ENCODE measurements at regions not wholly inside any gene's neighbourhood (a gene's known extent, or its start where the extent isn't known, plus 50 kb on each side); places are given as distances from the start of the nearest gene placed in this dataset.

DNA sequence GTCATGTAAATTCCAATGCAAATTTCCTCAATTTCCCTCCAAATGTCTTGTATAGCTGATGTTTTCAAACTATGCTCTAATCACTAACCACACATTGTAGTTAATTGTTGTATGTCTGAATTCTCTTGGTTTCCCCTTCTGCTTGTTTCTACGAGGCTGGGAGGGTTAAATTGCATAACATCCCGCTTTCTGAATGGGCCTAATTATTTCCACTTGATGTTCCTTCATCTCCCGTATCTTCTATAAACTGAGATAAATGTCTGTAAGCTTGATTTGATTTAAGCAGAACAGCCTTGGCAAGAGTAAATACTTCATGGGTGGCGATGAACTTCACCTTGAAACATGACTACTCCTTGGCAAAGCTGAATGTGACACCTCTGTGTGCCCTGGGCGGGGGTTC lies 72.2 kb downstream of the SERINC2 start:
- no peak for ATAC-seq
- Mint-ChIP-seq H3K9me3 (peaks cover 40% of the 10 kb centered on the region), H3K4me3 (no peak overlapping the region), H3K27me3 (ENCODE audit: low read depth) (peaks cover 3% of the 10 kb centered on the region; the same call in 1 of the 2 replicates), H3K27ac (no peak overlapping the region), H3K4me1 (peaks cover 22% of the 10 kb centered on the region), H3K36me3 (peaks cover 16% of the 10 kb centered on the region)
- TF ChIP-seq FOXK1 (CRISPR knock-in tag; IDR thresholded peaks at IDR 0.05) (no peak), HMGA2 (CRISPR knock-in tag; IDR thresholded peaks at IDR 0.05) (no peak), NFYB (CRISPR knock-in tag; conservative IDR thresholded peaks at IDR 0.05; ENCODE audit: low read depth) (no peak), RELA (CRISPR knock-in tag; IDR thresholded peaks at IDR 0.05; ENCODE audit: borderline replicate concordance) (no peak), NR3C1 (CRISPR knock-in tag; conservative IDR thresholded peaks at IDR 0.05; ENCODE audit: low read depth) (no peak), SOX15 (CRISPR knock-in tag; IDR thresholded peaks at IDR 0.05) (no peak)
- TF ChIP-seq, protein P1, sequence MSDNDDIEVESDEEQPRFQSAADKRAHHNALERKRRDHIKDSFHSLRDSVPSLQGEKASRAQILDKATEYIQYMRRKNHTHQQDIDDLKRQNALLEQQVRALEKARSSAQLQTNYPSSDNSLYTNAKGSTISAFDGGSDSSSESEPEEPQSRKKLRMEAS (CRISPR knock-in tag; IDR thresholded peaks at IDR 0.05): no peak
- TF ChIP-seq, protein P2, sequence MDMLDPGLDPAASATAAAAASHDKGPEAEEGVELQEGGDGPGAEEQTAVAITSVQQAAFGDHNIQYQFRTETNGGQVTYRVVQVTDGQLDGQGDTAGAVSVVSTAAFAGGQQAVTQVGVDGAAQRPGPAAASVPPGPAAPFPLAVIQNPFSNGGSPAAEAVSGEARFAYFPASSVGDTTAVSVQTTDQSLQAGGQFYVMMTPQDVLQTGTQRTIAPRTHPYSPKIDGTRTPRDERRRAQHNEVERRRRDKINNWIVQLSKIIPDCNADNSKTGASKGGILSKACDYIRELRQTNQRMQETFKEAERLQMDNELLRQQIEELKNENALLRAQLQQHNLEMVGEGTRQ (CRISPR knock-in tag; IDR thresholded peaks at IDR 0.05): no peak
- TF ChIP-seq, protein P3, sequence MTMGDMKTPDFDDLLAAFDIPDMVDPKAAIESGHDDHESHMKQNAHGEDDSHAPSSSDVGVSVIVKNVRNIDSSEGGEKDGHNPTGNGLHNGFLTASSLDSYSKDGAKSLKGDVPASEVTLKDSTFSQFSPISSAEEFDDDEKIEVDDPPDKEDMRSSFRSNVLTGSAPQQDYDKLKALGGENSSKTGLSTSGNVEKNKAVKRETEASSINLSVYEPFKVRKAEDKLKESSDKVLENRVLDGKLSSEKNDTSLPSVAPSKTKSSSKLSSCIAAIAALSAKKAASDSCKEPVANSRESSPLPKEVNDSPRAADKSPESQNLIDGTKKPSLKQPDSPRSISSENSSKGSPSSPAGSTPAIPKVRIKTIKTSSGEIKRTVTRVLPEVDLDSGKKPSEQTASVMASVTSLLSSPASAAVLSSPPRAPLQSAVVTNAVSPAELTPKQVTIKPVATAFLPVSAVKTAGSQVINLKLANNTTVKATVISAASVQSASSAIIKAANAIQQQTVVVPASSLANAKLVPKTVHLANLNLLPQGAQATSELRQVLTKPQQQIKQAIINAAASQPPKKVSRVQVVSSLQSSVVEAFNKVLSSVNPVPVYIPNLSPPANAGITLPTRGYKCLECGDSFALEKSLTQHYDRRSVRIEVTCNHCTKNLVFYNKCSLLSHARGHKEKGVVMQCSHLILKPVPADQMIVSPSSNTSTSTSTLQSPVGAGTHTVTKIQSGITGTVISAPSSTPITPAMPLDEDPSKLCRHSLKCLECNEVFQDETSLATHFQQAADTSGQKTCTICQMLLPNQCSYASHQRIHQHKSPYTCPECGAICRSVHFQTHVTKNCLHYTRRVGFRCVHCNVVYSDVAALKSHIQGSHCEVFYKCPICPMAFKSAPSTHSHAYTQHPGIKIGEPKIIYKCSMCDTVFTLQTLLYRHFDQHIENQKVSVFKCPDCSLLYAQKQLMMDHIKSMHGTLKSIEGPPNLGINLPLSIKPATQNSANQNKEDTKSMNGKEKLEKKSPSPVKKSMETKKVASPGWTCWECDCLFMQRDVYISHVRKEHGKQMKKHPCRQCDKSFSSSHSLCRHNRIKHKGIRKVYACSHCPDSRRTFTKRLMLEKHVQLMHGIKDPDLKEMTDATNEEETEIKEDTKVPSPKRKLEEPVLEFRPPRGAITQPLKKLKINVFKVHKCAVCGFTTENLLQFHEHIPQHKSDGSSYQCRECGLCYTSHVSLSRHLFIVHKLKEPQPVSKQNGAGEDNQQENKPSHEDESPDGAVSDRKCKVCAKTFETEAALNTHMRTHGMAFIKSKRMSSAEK (CRISPR knock-in tag; IDR thresholded peaks at IDR 0.05; ENCODE audit: borderline replicate concordance): no peak
- ChIA-PET CTCF (interaction anchor here (1.0 to 1.3 kb wide), 3 partner anchors 23 to 91 kb away, joined by 3 to 6 read pairs (median 3); no protein-coding TSS in a partner anchor), POLR2A (no interaction called here)
- DNase-seq (ENCODE audit: low spot score): no peak

DNA sequence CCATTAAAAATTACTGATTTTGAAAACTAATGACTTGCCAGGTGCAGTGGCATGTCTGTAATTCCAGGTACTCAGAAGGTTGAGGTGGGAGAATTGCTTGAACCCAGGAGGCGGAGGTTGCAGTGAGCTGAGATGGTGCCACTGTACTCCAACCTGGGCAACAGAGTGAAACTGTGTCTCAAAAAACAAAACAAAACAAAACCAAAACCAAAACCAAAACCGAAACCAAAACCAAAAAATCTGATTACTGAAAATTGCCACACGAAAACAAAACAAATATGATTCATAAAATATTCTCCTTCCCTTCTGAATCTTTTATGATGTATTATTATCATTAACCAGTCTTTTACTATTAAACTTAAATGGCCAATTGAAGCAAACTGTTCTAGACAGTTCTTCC lies 74.1 kb downstream of the SERINC2 start:
- ChIA-PET POLR2A (no interaction called here), CTCF (interaction anchor here (0.9 to 1.0 kb wide), 2 partner anchors 65 to 92 kb away, joined by 3 to 4 read pairs; no protein-coding TSS in a partner anchor)

DNA sequence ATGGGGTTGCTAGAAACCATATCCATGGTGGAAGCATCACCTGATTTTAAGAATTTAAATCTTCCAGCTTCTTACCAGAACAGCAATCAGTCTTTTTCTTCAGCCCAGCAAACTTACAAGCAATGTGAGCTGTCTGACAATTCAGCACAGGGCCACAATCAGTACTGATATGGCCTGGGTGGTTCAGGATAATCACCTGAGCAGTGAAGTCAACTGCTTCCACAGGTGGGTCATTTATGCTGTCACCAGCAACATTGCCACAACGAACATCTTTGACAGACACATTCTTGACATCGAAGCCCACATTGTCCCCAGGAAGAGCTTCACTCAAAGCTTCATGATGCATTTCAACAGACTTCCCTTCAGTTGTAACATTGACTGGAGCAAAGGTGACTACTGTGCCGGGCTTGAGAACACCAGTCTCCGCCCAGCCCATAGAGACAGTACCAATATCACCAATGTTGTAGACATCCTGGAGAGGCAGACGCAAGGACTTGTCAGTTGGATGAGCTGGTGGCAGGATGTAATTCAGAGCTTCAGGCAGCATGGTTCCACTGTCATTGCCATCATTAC lies 74.8 kb downstream of the SERINC2 start:
- Mint-ChIP-seq H3K36me3 (no peaks in the 10 kb centered on the region; the same call in 1 of the 2 replicates), H3K27me3 (ENCODE audit: low read depth) (peaks cover 6% of the 10 kb centered on the region; the same call in 1 of the 2 replicates), H3K9me3 (peaks cover 37% of the 10 kb centered on the region), H3K27ac (no peak overlapping the region), H3K4me1 (peaks cover 19% of the 10 kb centered on the region), H3K4me3 (no peak overlapping the region)
- ChIA-PET POLR2A (no interaction called here), CTCF (interaction anchor here (0.9 to 1.0 kb wide), 2 partner anchors 66 to 93 kb away, joined by 3 to 4 read pairs; no protein-coding TSS in a partner anchor)
- DNase-seq (ENCODE audit: low spot score) (no peak), ATAC-seq (no peak)
- TF ChIP-seq GRHL2 (CRISPR knock-in tag; IDR thresholded peaks at IDR 0.05; ENCODE audit: insufficient replicate concordance, severe bottlenecking) (no peak), JUN (CRISPR knock-in tag; IDR thresholded peaks at IDR 0.05) (no peak), ZNF263 (CRISPR knock-in tag; IDR thresholded peaks at IDR 0.05; ENCODE audit: low read depth) (no peak), CREB1 (CRISPR knock-in tag; IDR thresholded peaks at IDR 0.05) (no peak)
- TF ChIP-seq, protein P4, sequence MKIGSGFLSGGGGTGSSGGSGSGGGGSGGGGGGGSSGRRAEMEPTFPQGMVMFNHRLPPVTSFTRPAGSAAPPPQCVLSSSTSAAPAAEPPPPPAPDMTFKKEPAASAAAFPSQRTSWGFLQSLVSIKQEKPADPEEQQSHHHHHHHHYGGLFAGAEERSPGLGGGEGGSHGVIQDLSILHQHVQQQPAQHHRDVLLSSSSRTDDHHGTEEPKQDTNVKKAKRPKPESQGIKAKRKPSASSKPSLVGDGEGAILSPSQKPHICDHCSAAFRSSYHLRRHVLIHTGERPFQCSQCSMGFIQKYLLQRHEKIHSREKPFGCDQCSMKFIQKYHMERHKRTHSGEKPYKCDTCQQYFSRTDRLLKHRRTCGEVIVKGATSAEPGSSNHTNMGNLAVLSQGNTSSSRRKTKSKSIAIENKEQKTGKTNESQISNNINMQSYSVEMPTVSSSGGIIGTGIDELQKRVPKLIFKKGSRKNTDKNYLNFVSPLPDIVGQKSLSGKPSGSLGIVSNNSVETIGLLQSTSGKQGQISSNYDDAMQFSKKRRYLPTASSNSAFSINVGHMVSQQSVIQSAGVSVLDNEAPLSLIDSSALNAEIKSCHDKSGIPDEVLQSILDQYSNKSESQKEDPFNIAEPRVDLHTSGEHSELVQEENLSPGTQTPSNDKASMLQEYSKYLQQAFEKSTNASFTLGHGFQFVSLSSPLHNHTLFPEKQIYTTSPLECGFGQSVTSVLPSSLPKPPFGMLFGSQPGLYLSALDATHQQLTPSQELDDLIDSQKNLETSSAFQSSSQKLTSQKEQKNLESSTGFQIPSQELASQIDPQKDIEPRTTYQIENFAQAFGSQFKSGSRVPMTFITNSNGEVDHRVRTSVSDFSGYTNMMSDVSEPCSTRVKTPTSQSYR (CRISPR knock-in tag; IDR thresholded peaks at IDR 0.05): no peak
- TF ChIP-seq, protein P5, sequence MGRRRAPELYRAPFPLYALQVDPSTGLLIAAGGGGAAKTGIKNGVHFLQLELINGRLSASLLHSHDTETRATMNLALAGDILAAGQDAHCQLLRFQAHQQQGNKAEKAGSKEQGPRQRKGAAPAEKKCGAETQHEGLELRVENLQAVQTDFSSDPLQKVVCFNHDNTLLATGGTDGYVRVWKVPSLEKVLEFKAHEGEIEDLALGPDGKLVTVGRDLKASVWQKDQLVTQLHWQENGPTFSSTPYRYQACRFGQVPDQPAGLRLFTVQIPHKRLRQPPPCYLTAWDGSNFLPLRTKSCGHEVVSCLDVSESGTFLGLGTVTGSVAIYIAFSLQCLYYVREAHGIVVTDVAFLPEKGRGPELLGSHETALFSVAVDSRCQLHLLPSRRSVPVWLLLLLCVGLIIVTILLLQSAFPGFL (CRISPR knock-in tag; IDR thresholded peaks at IDR 0.05; ENCODE audit: borderline replicate concordance): no peak
- TF ChIP-seq, protein P6, sequence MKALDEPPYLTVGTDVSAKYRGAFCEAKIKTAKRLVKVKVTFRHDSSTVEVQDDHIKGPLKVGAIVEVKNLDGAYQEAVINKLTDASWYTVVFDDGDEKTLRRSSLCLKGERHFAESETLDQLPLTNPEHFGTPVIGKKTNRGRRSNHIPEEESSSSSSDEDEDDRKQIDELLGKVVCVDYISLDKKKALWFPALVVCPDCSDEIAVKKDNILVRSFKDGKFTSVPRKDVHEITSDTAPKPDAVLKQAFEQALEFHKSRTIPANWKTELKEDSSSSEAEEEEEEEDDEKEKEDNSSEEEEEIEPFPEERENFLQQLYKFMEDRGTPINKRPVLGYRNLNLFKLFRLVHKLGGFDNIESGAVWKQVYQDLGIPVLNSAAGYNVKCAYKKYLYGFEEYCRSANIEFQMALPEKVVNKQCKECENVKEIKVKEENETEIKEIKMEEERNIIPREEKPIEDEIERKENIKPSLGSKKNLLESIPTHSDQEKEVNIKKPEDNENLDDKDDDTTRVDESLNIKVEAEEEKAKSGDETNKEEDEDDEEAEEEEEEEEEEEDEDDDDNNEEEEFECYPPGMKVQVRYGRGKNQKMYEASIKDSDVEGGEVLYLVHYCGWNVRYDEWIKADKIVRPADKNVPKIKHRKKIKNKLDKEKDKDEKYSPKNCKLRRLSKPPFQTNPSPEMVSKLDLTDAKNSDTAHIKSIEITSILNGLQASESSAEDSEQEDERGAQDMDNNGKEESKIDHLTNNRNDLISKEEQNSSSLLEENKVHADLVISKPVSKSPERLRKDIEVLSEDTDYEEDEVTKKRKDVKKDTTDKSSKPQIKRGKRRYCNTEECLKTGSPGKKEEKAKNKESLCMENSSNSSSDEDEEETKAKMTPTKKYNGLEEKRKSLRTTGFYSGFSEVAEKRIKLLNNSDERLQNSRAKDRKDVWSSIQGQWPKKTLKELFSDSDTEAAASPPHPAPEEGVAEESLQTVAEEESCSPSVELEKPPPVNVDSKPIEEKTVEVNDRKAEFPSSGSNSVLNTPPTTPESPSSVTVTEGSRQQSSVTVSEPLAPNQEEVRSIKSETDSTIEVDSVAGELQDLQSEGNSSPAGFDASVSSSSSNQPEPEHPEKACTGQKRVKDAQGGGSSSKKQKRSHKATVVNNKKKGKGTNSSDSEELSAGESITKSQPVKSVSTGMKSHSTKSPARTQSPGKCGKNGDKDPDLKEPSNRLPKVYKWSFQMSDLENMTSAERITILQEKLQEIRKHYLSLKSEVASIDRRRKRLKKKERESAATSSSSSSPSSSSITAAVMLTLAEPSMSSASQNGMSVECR (CRISPR knock-in tag; IDR thresholded peaks at IDR 0.05; ENCODE audit: borderline replicate concordance): no peak

More for the DNA sequence above, 74.1 kb downstream of the SERINC2 start:
- Mint-ChIP-seq H3K9me3 (peaks cover 35% of the 10 kb centered on the region), H3K36me3 (no peaks in the 10 kb centered on the region; the same call in 1 of the 2 replicates), H3K27me3 (ENCODE audit: low read depth) (peaks cover 5% of the 10 kb centered on the region; the same call in 1 of the 2 replicates), H3K4me1 (peaks cover 22% of the 10 kb centered on the region), H3K4me3 (no peak overlapping the region), H3K27ac (no peak overlapping the region)
- TF ChIP-seq FOXJ3 (CRISPR knock-in tag; IDR thresholded peaks at IDR 0.05; ENCODE audit: borderline replicate concordance): no peak
- TF ChIP-seq FOXP1 (CRISPR knock-in tag; IDR thresholded peaks at IDR 0.05; ENCODE audit: borderline replicate concordance): no peak
- TF ChIP-seq ZBTB21 (CRISPR knock-in tag; IDR thresholded peaks at IDR 0.05; ENCODE audit: borderline replicate concordance): no peak
- TF ChIP-seq ZNF263 (CRISPR knock-in tag; IDR thresholded peaks at IDR 0.05; ENCODE audit: low read depth): no peak
- ATAC-seq: no peak
- no peak for DNase-seq (ENCODE audit: low spot score)

All from WTC11 (cell line).